Activated T-cell treated with anti-CD3 and anti-CD28 coated beads for 4 hours (primary cell): ENCODE measurements at regions not wholly inside any gene's neighbourhood (a gene's known extent, or its start where the extent isn't known, plus 50 kb on each side); places are given as distances from the start of the nearest gene placed in this dataset.

Source experiments
- DNase-seq: peaks from one replicate; pipeline ENCODE4 v3.0.0-alpha.2; 2020

DNA sequence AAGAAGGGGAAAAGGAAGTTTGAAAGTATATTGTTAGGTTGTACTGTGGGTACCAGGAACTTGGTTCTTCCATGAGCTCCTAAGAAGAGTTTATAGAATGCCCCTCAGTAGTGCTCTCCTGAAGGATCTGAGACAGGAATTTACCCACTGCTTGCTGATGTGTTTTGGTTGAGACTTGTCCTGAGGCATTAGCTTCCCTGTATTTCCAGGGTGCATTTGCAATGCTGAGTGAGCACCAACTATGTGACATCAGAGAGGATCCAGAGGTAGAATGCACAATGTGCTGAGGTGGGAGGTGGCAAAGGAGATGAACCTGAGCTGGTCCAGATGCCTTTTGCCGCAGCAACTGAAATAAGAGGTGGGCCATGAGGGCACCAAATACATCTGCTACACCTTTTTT, 64.3 kb upstream of the LRRC3B start:
- no peak for DNase-seq

DNA sequence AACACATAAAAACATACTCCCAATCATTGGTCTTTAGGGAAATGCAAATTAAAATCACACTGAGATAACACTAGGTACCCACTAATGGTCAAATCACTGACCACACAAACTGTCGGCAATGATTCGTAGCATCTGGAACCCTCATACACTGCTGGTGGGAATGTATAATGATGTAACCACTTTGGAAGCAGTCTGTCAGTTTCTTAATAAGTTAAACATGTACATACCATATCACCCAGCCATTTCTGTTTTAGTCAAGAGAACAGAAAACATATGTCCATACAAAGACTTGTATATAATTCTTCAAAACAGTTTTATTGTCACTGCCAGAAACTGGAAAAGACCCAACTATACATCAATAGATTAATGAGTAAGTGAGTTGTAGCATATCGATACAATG, 63.3 kb upstream of the LRRC3B start:
- no peak for DNase-seq

DNA sequence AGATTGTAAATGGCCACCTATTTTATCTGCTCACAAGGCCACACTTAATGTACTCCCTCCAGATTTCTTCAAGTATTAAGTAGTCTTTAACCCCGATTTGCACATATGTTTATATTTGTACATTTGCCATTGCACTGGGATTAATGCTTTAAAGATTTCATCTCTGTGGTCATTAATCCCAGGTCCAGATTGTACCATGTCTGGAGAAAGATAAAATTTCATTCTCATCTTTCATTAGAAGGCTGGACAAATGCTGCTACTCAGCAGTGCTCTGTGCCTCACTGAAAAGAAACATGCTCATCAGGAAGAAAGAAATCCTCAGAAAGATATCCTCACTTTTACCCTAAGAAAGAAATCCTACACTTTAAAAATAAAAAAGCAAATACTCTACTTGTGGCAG, 62.5 kb upstream of the LRRC3B start:
- no peak for DNase-seq

DNA sequence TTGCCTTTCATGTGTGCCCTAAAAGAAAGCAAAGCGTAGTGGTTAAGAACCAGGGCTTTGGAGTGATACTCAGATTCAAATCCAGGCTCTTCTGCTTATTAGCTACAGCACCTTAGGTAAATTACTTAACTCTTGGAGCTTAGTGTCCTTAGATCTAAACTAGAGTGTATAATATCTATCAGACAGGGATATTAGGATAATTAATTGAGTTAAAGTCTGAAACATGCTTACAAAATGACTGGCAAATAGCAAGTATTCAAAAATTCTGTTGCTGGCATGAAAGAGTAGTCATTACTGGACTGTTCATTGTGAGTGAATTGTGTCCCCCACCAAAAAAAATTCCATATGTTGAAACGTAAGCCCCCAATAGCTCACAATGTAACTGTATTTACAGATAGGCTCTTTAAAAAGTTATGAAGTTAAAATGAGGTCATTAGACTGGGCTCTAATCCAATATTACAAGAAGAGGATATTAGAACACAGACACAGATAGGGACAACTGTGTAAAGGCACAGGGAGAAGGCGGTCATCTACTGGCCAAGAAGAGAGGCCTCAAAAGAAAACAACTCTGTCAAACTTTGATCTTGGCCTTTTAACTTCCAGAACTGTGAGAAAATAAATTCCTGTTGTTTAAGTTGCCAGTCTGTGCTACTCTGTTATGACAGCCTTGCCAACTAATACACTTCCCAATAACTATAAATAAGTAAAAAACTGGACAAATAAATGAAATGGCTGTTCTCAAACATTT, 60.4 kb upstream of the LRRC3B start:
- DNase-seq: no peak
